Trophoblast cell (in vitro differentiated cells and primary cell): ENCODE measurements at regions not wholly inside any gene's neighbourhood (a gene's known extent, or its start where the extent isn't known, plus 50 kb on each side); places are given as distances from the start of the nearest gene placed in this dataset.

ENCODE experiments used
- DNase-seq, 2 donors: peaks; one replicate each; pipeline ENCODE4 v3.0.0-alpha.2; 2016
- H2AFZ ChIP-seq: 2 replicates; pipeline ENCODE4 v1.6.1; 2013; ENCODE audit warnings: low read length, moderate library complexity, mild to moderate bottlenecking; ENCODE audit not compliant: insufficient read depth, poor library complexity
- H2AK5ac ChIP-seq: 2 replicates; pipeline ENCODE4 v1.6.1; 2013; ENCODE audit warnings: mild to moderate bottlenecking, low read length
- H2BK120ac ChIP-seq: 2 replicates; pipeline ENCODE4 v1.6.1; 2013; ENCODE audit warnings: low read length, mild to moderate bottlenecking, moderate library complexity; ENCODE audit not compliant: insufficient read depth, poor library complexity
- H2BK12ac ChIP-seq: 2 replicates; pipeline ENCODE4 v1.6.1; 2013; ENCODE audit warnings: mild to moderate bottlenecking, low read length, moderate library complexity
- H2BK5ac ChIP-seq: 2 replicates; pipeline ENCODE4 v1.6.1; 2013; ENCODE audit warnings: low read length, low read depth, moderate library complexity, mild to moderate bottlenecking; ENCODE audit not compliant: poor library complexity
- H3K14ac ChIP-seq: 2 replicates; pipeline ENCODE4 v1.6.1; 2013; ENCODE audit warnings: mild to moderate bottlenecking, low read length
- H3K18ac ChIP-seq: 2 replicates; pipeline ENCODE4 v1.6.1; 2013; ENCODE audit warnings: mild to moderate bottlenecking, low read length
- H3K23ac ChIP-seq: 2 replicates; pipeline ENCODE4 v1.6.1; 2013; ENCODE audit warnings: low read length
- H3K27ac ChIP-seq: 2 replicates; pipeline ENCODE4 v1.5.1; 2013; ENCODE audit warnings: low read depth, mild to moderate bottlenecking, inconsistent platforms, low read length, moderate library complexity
- H3K27me3 ChIP-seq: 2 replicates; pipeline ENCODE4 v1.6.1; 2013; ENCODE audit warnings: inconsistent platforms, mild to moderate bottlenecking, low read length, moderate library complexity; ENCODE audit not compliant: insufficient read depth
- H3K36me3 ChIP-seq, 2 experiments: 1 replicate in 1 of 2; 2 replicates in 1 of 2; pipeline ENCODE4 v1.6.1; 2013; ENCODE audit warnings: low read length in 2 of 2, mild to moderate bottlenecking in 2 of 2, moderate library complexity in 1 of 2; ENCODE audit not compliant: insufficient read depth in 2 of 2, control insufficient read depth in 1 of 2
- H3K4ac ChIP-seq: 2 replicates; pipeline ENCODE4 v1.6.1; 2013; ENCODE audit warnings: low read depth, mild to moderate bottlenecking, low read length, moderate library complexity
- H3K4me1 ChIP-seq, 2 experiments: 1 replicate in 1 of 2; 2 replicates in 1 of 2; pipeline ENCODE4 v1.6.1; 2013; ENCODE audit warnings: low read length in 2 of 2, mild to moderate bottlenecking in 2 of 2, moderate library complexity in 1 of 2; ENCODE audit not compliant: insufficient read depth in 2 of 2, control insufficient read depth in 1 of 2
- H3K4me2 ChIP-seq: 2 replicates; pipeline ENCODE4 v1.6.1; 2013; ENCODE audit warnings: inconsistent platforms, mild to moderate bottlenecking, low read length, moderate library complexity
- H3K4me3 ChIP-seq: 2 replicates; pipeline ENCODE4 v1.5.1; 2013; ENCODE audit warnings: mild to moderate bottlenecking, low read depth, low read length, inconsistent platforms
- H3K79me1 ChIP-seq: one replicate; pipeline ENCODE4 v1.6.1; 2013; ENCODE audit warnings: low read length
- H3K79me2 ChIP-seq: 2 replicates; pipeline ENCODE4 v1.6.1; 2013; ENCODE audit warnings: low read length, mild to moderate bottlenecking; ENCODE audit not compliant: control insufficient read depth, insufficient read depth, poor library complexity
- H3K9ac ChIP-seq: 2 replicates; pipeline ENCODE4 v1.6.1; 2013; ENCODE audit warnings: mild to moderate bottlenecking, low read length
- H3K9me3 ChIP-seq: 2 replicates; pipeline ENCODE4 v1.6.1; 2013; ENCODE audit warnings: low read depth, mild to moderate bottlenecking, control low read depth, inconsistent platforms, low read length; ENCODE audit not compliant: insufficient read depth
- H4K12ac ChIP-seq: 2 replicates; pipeline ENCODE4 v1.6.1; 2013; ENCODE audit warnings: low read depth, mild to moderate bottlenecking, low read length, moderate library complexity
- H4K8ac ChIP-seq: 2 replicates; pipeline ENCODE4 v1.6.1; 2013; ENCODE audit warnings: low read depth, mild to moderate bottlenecking, low read length, moderate library complexity
- H4K91ac ChIP-seq: one replicate; pipeline ENCODE4 v1.6.1; 2013; ENCODE audit warnings: low read depth, mild to moderate bottlenecking, low read length, moderate library complexity
- WGBS: extraction: QIAGEN DNeasy Blood & Tissue Kit; methylation state at CpG from one replicate; pipeline ENCODE4 v1.1.7; 2013; ENCODE audit warnings: missing lambda C conversion rate; ENCODE audit not compliant: insufficient read length, insufficient coverage; ENCODE audit errors: extremely low coverage; 5-methylcytosine and 5-hydroxymethylcytosine counted together

DNA sequence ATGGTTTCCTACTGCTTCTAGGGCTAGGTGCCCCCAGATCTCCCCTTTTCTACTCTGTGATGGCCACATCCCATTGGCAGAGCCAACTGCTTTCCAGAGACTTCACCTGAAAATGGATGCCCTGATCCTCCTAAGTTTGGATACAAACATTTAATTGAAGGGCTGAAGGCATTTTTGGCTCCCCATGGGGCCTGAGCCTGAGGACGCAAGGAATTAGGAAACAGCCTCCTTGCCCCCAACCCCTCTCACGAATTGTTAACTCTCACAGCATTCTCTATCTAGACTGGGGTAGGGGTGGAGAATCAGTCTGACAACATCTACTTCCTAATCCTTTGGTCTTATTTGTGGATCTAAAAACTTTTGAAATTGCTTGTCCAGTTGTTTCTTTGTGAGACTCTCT is 108.5 kb upstream of the KCNK2 start:
- no peak overlapping the region for H3K23ac ChIP-seq
- H3K14ac ChIP-seq = no peak overlapping the region
- no peak overlapping the region for H3K4me2 ChIP-seq
- no peak overlapping the region for H2BK5ac ChIP-seq
- no peak overlapping the region for H3K4me3 ChIP-seq
- no peak overlapping the region for H4K91ac ChIP-seq
- no peaks in the 10 kb centered on the region for H3K36me3 ChIP-seq
- no peak overlapping the region for H3K27ac ChIP-seq
- DNase-seq = no peak
- H3K9ac ChIP-seq = no peak overlapping the region
- no peak overlapping the region for H2BK12ac ChIP-seq
- H3K4ac ChIP-seq = no peak overlapping the region
- no peak overlapping the region for H2AFZ ChIP-seq
- no peaks in the 10 kb centered on the region for H3K4me1 ChIP-seq
- no peaks in the 10 kb centered on the region for H3K79me1 ChIP-seq
- no peak overlapping the region for H4K8ac ChIP-seq
- no peaks in the 10 kb centered on the region for H3K79me2 ChIP-seq
- no peak overlapping the region for H4K12ac ChIP-seq
- no CpG with 5 or more reads among the region's 2 CpGs for WGBS
- H3K18ac ChIP-seq = no peak overlapping the region
- H3K27me3 ChIP-seq = no peaks in the 10 kb centered on the region
- no peaks in the 10 kb centered on the region for H3K9me3 ChIP-seq
- H2BK120ac ChIP-seq = no peak overlapping the region
- no peak overlapping the region for H2AK5ac ChIP-seq

DNA sequence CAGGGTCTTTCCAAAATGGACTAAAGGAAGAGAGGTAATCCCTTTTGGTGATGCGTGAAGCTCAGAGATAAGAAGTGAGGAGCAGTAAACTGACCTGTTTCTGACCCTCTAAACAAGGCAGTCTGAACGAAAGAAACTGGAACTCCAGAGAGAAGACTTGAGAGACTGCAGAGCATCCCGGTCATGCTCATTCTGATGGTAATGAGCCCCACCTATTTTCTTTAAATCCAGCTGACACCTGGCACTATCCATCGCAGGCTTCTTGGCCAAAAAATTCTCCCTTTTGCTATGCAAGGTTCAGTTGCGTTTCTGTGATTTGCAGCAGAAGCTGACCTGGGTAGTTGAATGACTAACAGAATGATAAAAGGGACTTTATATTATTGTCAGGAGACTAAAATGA is 105.9 kb upstream of the KCNK2 start:
- H3K79me2 ChIP-seq = no peaks in the 10 kb centered on the region
- no peak overlapping the region for H3K14ac ChIP-seq
- H3K4me2 ChIP-seq = no peak overlapping the region
- no peak overlapping the region for H4K12ac ChIP-seq
- no peaks in the 10 kb centered on the region for H3K27me3 ChIP-seq
- H2BK12ac ChIP-seq = no peak overlapping the region
- no peak overlapping the region for H2BK120ac ChIP-seq
- H4K91ac ChIP-seq = no peak overlapping the region
- H4K8ac ChIP-seq = no peak overlapping the region
- no peak overlapping the region for H3K27ac ChIP-seq
- no CpG with 5 or more reads among the region's 5 CpGs for WGBS
- no peak overlapping the region for H3K4ac ChIP-seq
- no peak overlapping the region for H3K23ac ChIP-seq
- H3K18ac ChIP-seq = no peak overlapping the region
- no peaks in the 10 kb centered on the region for H3K79me1 ChIP-seq
- no peak overlapping the region for H2BK5ac ChIP-seq
- no peak overlapping the region for H3K9ac ChIP-seq
- H2AK5ac ChIP-seq = no peak overlapping the region
- no peak for DNase-seq
- no peak overlapping the region for H3K4me3 ChIP-seq
- no peaks in the 10 kb centered on the region for H3K4me1 ChIP-seq
- H3K36me3 ChIP-seq = no peaks in the 10 kb centered on the region
- no peak overlapping the region for H2AFZ ChIP-seq
- no peaks in the 10 kb centered on the region for H3K9me3 ChIP-seq

DNA sequence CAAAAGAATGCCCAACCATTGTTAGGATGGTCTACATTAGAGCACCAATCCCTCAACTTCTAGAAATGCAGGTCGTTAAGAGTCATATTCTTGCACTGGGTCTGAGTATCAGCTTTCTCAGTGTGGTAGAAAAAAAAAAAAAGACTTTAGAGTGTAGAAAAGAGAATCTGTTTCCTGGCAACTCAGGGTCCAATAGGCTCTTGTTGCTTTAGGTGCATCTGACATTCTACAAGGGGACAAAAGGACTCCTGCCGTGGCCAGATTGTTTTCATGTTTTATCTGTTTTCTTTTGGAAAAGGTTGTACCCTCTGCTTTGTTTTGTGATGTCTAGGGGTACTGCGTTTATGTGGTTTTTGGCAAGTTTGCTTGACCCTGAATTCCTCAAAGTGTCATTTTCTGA is 105.4 kb upstream of the KCNK2 start:
- Histone ChIP-seq H4K12ac (no peak overlapping the region), H3K4me3 (no peak overlapping the region), H2BK5ac (no peak overlapping the region), H3K4ac (no peak overlapping the region), H3K4me2 (no peak overlapping the region), H3K79me2 (no peaks in the 10 kb centered on the region), H4K8ac (no peak overlapping the region), H2BK12ac (no peak overlapping the region), H3K27me3 (no peaks in the 10 kb centered on the region), H3K27ac (no peak overlapping the region), H3K36me3 (no peaks in the 10 kb centered on the region), H3K9ac (no peak overlapping the region), H4K91ac (no peak overlapping the region), H3K18ac (no peak overlapping the region), H3K14ac (no peak overlapping the region), H2AFZ (no peak overlapping the region), H3K9me3 (no peaks in the 10 kb centered on the region), H3K79me1 (no peaks in the 10 kb centered on the region), H3K4me1 (no peaks in the 10 kb centered on the region), H3K23ac (no peak overlapping the region), H2BK120ac (no peak overlapping the region), H2AK5ac (no peak overlapping the region)
- WGBS = no CpG with 5 or more reads among the region's 3 CpGs
- no peak for DNase-seq

DNA sequence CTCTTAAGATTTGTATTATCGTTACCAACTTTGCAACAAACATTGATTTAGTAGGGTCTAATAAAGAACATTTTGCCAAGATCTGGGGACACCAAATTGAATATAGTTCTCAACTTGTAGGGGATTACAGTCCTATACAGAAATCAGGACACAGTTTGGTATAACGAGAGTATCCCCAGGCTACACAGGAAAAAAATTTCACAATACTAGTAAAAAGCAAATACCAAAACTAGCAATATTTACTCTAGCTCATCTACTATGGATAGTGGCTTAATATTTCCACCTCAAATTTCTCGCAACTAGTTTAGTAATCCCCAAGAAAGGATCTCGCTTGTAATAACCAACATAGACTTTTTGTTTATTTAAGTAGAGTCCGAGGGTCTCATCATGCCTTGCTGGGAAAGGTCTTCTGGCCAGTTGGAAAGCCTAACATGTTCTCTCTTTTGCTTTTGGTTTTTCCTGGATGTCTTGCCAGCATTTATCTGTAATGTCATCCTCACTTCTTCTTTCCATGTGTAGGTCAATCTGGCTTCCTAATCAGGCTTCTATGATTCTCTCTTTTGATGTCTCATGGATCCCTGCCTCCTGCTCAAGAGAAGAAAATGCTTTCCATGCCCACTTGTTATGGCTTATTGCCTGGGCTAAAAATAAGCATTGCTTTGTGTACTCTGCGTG is 104.7 kb upstream of the KCNK2 start:
- DNase-seq = no peak
- Histone ChIP-seq H3K27me3 (no peaks in the 10 kb centered on the region), H3K9me3 (no peaks in the 10 kb centered on the region), H3K4me2 (no peak overlapping the region), H2AFZ (no peak overlapping the region), H4K12ac (no peak overlapping the region), H3K18ac (no peak overlapping the region), H3K4me1 (no peaks in the 10 kb centered on the region), H3K79me1 (no peaks in the 10 kb centered on the region), H3K4me3 (no peak overlapping the region), H4K91ac (no peak overlapping the region), H3K36me3 (no peaks in the 10 kb centered on the region), H4K8ac (no peak overlapping the region), H3K23ac (no peak overlapping the region), H2AK5ac (no peak overlapping the region), H3K4ac (no peak overlapping the region), H3K27ac (no peak overlapping the region), H3K79me2 (no peaks in the 10 kb centered on the region), H3K14ac (no peak overlapping the region), H2BK5ac (no peak overlapping the region), H2BK120ac (no peak overlapping the region), H3K9ac (no peak overlapping the region), H2BK12ac (no peak overlapping the region)
- no CpG with 5 or more reads among the region's 6 CpGs for WGBS
